Cardiac muscle cell (in vitro differentiated cells and primary cell): ENCODE measurements at regions not wholly inside any gene's neighbourhood (a gene's known extent, or its start where the extent isn't known, plus 50 kb on each side); places are given as distances from the start of the nearest gene placed in this dataset.
"Not testable (repeated sequence)": the region's sequence is repeated elsewhere in the genome, so short reads cannot be mapped to it uniquely, and the experiment has no call there.

Experiments used
- DNase-seq, 2 donors: peaks; one replicate each; pipeline versions ENCODE4 v3.0.0 to v3.0.0-alpha.2; 2010 to 2017; ENCODE audit warnings: low read depth in 1 of 2, low spot score in 1 of 2
- H3K27ac ChIP-seq: fragments of 200-600 bp; sonication (generic); 2 replicates; pipeline ENCODE4 v1.5.1; 2016
- H3K27me3 ChIP-seq: fragments of 200-600 bp; sonication (generic); 2 replicates; pipeline ENCODE4 v1.6.0; 2016; ENCODE audit warnings: control low read depth
- H3K36me3 ChIP-seq: fragments of 200-600 bp; sonication (generic); 2 replicates; pipeline ENCODE4 v1.5.1; 2016; ENCODE audit warnings: control low read depth
- H3K4me1 ChIP-seq: fragments of 200-600 bp; sonication (generic); 2 replicates; pipeline ENCODE4 v1.8.1; 2017; ENCODE audit warnings: low read depth, mild to moderate bottlenecking, mixed run types
- H3K4me3 ChIP-seq: fragments of 200-600 bp; sonication (generic); 2 replicates; pipeline ENCODE4 v1.5.1; 2016; ENCODE audit warnings: mild to moderate bottlenecking
- H3K9me3 ChIP-seq: fragments of 200-600 bp; sonication (generic); 2 replicates; pipeline ENCODE4 v1.5.1; 2017; ENCODE audit warnings: low read depth, mild to moderate bottlenecking, control low read depth
- TF ChIP-seq, protein P1 (sequence below): IDR thresholded peaks from 2 replicates; pipeline ENCODE4 v1.5.1; 2012; ENCODE audit warnings: low read depth, mild to moderate bottlenecking, low read length

DNA sequence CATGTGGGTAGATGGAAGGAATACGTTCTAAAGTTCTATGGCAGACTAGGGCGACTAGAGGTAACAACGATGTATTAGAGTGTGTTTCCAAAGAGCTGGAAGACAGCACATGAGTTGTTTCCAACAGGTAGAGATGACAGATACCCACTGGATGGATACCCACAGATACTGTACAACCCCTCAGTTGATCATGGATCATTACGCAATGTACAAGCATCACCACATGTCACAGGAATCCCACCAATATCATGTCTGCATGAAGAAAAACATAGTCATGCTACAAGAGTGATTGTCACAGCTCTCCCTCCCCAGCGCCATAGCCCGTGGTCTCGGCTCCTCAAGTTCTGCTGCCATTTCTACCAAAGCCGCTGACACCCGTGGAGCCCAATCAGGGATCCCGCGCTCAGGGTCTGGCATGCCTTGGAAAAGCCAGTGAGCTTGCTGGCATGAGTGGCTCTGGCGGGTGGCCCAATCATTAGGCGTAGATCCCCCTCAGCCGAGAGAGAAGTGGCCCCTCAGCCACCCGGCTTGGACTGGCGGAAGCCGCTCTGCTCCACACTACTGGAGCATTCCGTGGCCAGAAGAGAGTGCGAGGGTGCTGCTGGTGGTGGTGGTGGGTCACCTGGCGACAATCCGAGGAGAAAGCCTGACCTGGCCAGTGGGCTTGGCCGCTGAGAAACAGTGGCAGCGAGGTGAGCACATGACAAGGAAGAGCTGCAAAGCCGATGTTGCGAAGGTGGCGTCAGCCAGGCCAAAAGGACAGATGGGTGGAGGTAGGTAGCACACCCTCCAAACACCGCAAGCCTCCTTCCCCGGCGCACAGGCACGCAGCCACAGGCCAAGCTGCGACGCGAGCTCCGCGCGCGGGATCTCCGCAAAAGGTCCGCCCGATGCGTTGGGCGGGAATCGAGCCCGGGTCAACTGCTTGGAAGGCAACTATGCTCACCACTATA lies 65.7 kb upstream of the FCGR2A start:
- Histone ChIP-seq H3K4me3 (peak overlapping the region; percentile 57), H3K9me3 (no peaks in the 10 kb centered on the region), H3K4me1 (no peaks in the 10 kb centered on the region), H3K27me3 (peaks cover 64% of the 10 kb centered on the region), H3K36me3 (no peaks in the 10 kb centered on the region), H3K27ac (no peak overlapping the region)
- TF ChIP-seq, protein P1, sequence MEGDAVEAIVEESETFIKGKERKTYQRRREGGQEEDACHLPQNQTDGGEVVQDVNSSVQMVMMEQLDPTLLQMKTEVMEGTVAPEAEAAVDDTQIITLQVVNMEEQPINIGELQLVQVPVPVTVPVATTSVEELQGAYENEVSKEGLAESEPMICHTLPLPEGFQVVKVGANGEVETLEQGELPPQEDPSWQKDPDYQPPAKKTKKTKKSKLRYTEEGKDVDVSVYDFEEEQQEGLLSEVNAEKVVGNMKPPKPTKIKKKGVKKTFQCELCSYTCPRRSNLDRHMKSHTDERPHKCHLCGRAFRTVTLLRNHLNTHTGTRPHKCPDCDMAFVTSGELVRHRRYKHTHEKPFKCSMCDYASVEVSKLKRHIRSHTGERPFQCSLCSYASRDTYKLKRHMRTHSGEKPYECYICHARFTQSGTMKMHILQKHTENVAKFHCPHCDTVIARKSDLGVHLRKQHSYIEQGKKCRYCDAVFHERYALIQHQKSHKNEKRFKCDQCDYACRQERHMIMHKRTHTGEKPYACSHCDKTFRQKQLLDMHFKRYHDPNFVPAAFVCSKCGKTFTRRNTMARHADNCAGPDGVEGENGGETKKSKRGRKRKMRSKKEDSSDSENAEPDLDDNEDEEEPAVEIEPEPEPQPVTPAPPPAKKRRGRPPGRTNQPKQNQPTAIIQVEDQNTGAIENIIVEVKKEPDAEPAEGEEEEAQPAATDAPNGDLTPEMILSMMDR: no peak
- DNase-seq: peak in 1 of 2 donors; percentile 22

DNA sequence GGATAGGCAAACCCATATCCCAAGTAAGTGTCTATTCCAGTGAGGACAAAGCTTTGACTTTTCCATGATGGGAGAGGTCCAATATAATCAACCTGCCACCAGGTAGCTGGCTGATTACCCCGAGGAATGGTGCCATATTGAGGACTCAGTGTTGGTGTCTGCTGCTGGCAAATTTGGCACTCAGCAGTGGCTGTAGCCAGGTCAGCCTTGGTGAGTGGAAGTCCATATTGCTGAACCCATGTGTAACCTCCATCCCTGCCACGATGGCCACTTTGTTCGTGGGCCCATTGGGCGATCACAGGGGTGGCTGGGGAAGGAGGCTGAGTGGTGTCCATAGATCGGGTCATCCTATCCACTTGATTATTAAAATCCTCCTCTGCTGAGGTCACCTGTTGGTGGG lies 65.5 kb upstream of the CFAP126 start:
- H3K27me3 ChIP-seq: peaks cover 92% of the 10 kb centered on the region

DNA sequence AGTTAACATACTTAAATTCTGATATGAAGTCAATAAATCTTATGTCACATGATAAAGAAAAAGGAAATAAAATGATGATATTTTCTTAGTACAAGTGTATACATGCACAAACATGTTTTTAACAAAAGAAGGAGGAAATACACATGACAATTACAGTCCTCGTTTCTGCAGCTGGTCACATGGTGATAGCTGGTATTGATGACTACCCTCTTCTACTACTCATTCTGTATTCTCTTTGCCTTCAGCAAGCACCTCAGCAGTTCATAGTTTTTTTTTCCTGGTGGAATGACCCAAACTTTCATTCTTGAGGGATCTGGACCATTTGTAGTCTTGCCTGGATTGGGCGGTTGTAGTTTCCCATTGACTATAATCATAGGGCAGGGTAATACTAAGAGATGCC lies 64.4 kb upstream of the CFAP126 start:
- DNase-seq: no peak
- TF ChIP-seq, protein P1: no peak
- H3K27me3 ChIP-seq: peaks cover 92% of the 10 kb centered on the region
- no peaks in the 10 kb centered on the region for H3K36me3 ChIP-seq
- no peaks in the 10 kb centered on the region for H3K9me3 ChIP-seq
- no peak overlapping the region for H3K4me3 ChIP-seq
- no peak overlapping the region for H3K27ac ChIP-seq
- no peaks in the 10 kb centered on the region for H3K4me1 ChIP-seq

More for the DNA sequence above, 65.5 kb upstream of the CFAP126 start:
- not testable (repeated sequence) for H3K36me3 ChIP-seq, H3K27ac ChIP-seq, DNase-seq, H3K9me3 ChIP-seq, H3K4me1 ChIP-seq, H3K4me3 ChIP-seq

DNA sequence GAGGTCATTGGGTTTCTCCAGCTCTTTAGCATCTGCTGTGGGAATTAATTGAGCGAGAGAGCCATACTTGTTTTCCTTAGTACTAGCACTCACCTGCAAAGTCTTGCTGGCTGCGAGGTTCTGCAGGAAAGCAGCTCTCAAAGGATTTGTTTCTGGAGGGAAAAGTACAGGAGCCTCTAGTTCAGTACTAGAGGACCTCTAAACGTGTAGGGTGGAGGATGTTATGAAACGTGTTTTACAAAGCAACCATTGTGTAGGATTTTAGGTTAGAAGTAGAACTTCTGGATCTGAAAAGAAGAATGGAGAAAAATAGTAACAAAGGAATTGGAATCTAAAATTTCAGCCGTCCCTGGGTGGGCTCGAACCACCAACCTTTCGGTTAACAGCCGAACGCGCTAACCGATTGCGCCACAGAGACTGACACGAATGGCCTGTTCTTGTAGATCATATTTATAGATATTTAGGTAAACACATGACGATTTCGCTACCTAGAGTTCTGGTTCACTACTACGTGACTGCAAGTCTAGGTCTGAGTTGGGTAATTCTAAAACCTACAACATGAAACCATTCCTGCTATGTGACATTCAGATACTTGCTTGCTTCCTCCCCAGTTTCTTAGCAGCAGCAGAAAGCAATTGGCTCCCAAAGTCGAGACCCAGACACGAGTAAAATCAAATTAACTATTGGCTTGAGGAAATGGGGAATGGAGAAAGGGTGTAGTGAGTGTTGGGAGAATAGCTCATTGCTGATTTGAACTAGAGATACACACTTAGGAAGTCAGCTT lies 60.2 kb upstream of the CFAP126 start:
- H3K27ac ChIP-seq: no peak overlapping the region
- TF ChIP-seq, protein P1: no peak
- peaks cover 78% of the 10 kb centered on the region for H3K27me3 ChIP-seq
- no peaks in the 10 kb centered on the region for H3K4me1 ChIP-seq
- H3K4me3 ChIP-seq: no peak overlapping the region
- no peaks in the 10 kb centered on the region for H3K9me3 ChIP-seq
- DNase-seq: peak in 1 of 2 donors; percentile 49
- no peaks in the 10 kb centered on the region for H3K36me3 ChIP-seq

DNA sequence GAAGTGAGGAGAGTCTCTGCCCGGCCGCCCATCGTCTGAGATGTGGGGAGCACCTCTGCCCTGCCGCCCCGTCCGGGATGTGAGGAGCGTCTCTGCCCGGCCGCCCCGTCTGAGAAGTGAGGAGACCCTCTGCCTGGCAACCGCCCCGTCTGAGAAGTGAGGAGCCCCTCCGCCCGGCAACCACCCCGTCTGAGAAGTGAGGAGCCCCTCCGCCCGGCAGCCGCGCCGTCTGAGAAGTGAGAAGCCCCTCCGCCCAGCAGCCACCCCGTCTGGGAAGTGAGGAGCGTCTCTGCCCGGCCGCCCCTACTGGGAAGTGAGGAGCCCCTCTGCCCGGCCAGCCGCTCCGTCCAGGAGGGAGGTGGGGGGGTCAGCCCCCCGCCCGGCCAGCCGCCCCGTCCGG lies 55.2 kb upstream of the CFAP126 start:
- DNase-seq, H3K9me3 ChIP-seq, H3K4me3 ChIP-seq, H3K27ac ChIP-seq, H3K4me1 ChIP-seq, H3K36me3 ChIP-seq: not testable (repeated sequence)
- peaks cover 74% of the 10 kb centered on the region for H3K27me3 ChIP-seq

DNA sequence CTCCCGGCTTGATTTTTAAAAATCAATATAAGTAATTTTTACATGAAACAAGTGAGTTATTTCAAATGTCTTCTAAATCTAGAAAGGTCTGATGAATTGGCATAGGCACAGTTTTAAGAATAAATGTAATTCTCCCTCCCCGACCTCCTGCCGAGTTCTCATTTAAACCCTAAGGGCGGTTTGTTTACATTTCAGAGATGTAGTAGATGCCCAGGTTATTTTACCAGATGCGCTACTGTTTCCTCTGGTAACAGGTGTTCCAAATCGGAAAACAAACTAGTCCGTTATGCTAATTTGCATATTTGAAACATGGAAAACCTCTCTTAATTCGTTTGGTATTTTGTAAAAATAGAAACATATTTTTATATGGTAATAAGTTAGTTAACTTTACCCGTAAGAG lies 53.8 kb upstream of the CFAP126 start:
- no peaks in the 10 kb centered on the region for H3K4me1 ChIP-seq
- no peak overlapping the region for H3K27ac ChIP-seq
- DNase-seq: no peak
- H3K27me3 ChIP-seq: peaks cover 59% of the 10 kb centered on the region
- no peaks in the 10 kb centered on the region for H3K36me3 ChIP-seq
- TF ChIP-seq, protein P1: no peak
- H3K9me3 ChIP-seq: no peaks in the 10 kb centered on the region
- H3K4me3 ChIP-seq: peak overlapping the region; percentile 13
